GM23338 (cell line): ENCODE measurements at regions not wholly inside any gene's neighbourhood (a gene's known extent, or its start where the extent isn't known, plus 50 kb on each side); places are given as distances from the start of the nearest gene placed in this dataset.

Source experiments
- CTCF ChIP-seq, 2 experiments: fragments of 200-600 bp in 1 of 2; sonication (generic) in 1 of 2; conservative IDR thresholded peaks; 2 replicates each; pipeline versions ENCODE4 v1.5.1 to v1.6.1; 2016 to 2017; ENCODE audit warnings: antibody characterized with exemption in 2 of 2, low read depth in 2 of 2, mild to moderate bottlenecking in 2 of 2, moderate library complexity in 1 of 2
- POLR2AphosphoS5 ChIP-seq: IDR thresholded peaks from 2 replicates; pipeline ENCODE4 v1.6.1; 2016; ENCODE audit warnings: antibody characterized with exemption, low read depth
- REST ChIP-seq: IDR thresholded peaks from one replicate; pipeline ENCODE4 v1.6.1; 2018; ENCODE audit warnings: antibody characterized with exemption; ENCODE audit not compliant: unreplicated experiment

- TF ChIP-seq REST = no peak
- TF ChIP-seq CTCF (conservative IDR thresholded peaks at IDR 0.05; ENCODE audit: low read depth in 2 of 2) = no peak
- no peak for TF ChIP-seq POLR2AphosphoS5
Observed at GRCh38 chr1:104630567-104631149, 881.0 kb downstream of the AMY1C start.
